ENCODE measurements at regions not wholly inside any gene's neighbourhood (a gene's known extent, or its start where the extent isn't known, plus 50 kb on each side); places are given as distances from the start of the nearest gene placed in this dataset.

- ATAC-seq: no peak
- H4K20me1 ChIP-seq (replicated peaks; ENCODE audit: insufficient read depth): no peaks in the 10 kb centered on the region
- H3K4me3 ChIP-seq: no peak overlapping the region
- Mint-ChIP-seq H3K4me1 (peaks cover 10% of the 10 kb centered on the region), H3K36me3 (ENCODE audit: low read depth) (no peaks in the 10 kb centered on the region), H3K27ac (no peak overlapping the region), H3K4me3 (no peak overlapping the region), H3K9me3 (peaks cover 3% of the 10 kb centered on the region; the same call in 2 of the 3 replicates), H3K27me3 (ENCODE audit: insufficient read depth, low read depth, poor library complexity) (peaks cover 3% of the 10 kb centered on the region)
- H3K27me3 ChIP-seq (ENCODE audit: insufficient read depth): no peaks in the 10 kb centered on the region
- H3K9me2 ChIP-seq (ENCODE audit: insufficient read depth): peaks cover 5% of the 10 kb centered on the region; the same call in 1 of the 2 replicates
- no peaks in the 10 kb centered on the region for H3K79me2 ChIP-seq (replicated peaks; ENCODE audit: insufficient read depth)
- no peak overlapping the region for H2AFZ ChIP-seq
- no peak overlapping the region for H3K4me2 ChIP-seq
- H3K4me1 ChIP-seq (ENCODE audit: insufficient read depth): peaks cover 9% of the 10 kb centered on the region
- no peaks in the 10 kb centered on the region for H3F3A ChIP-seq (replicated peaks; ENCODE audit: low read depth)
- H3K36me3 ChIP-seq (ENCODE audit: insufficient read depth): no peaks in the 10 kb centered on the region
- no peak overlapping the region for H3K27ac ChIP-seq (ENCODE audit: low read depth)
- no peak for DNase-seq (ENCODE audit: low spot score)
- TF ChIP-seq REST (IDR thresholded peaks at IDR 0.05; ENCODE audit: unreplicated experiment) (no peak), EZH2 (IDR thresholded peaks at IDR 0.05; ENCODE audit: low read depth, unreplicated experiment) (no peak), ETS1 (IDR thresholded peaks at IDR 0.05) (no peak), JUNB (IDR thresholded peaks at IDR 0.05; ENCODE audit: unreplicated experiment) (no peak)
These were observed 217.8 kb downstream of the AKAP7 start for GRCh38 chr6:131353106-131353505.

GRCh38 chr6:131353876-131354275, 218.6 kb downstream of the AKAP7 start:
- H3K36me3 Mint-ChIP-seq (ENCODE audit: low read depth): no peaks in the 10 kb centered on the region
- no peaks in the 10 kb centered on the region for H3K27me3 ChIP-seq (ENCODE audit: insufficient read depth)
- ATAC-seq (no peak), DNase-seq (ENCODE audit: low spot score) (no peak)
- peaks cover 5% of the 10 kb centered on the region; the same call in 1 of the 2 replicates for H3K9me2 ChIP-seq (ENCODE audit: insufficient read depth)
- H3K27me3 Mint-ChIP-seq (ENCODE audit: insufficient read depth, low read depth, poor library complexity): peaks cover 3% of the 10 kb centered on the region
- H3F3A ChIP-seq (replicated peaks; ENCODE audit: low read depth): no peaks in the 10 kb centered on the region
- no peaks in the 10 kb centered on the region for H4K20me1 ChIP-seq (replicated peaks; ENCODE audit: insufficient read depth)
- H3K27ac ChIP-seq (ENCODE audit: low read depth): no peak overlapping the region
- no peaks in the 10 kb centered on the region for H3K36me3 ChIP-seq (ENCODE audit: insufficient read depth)
- no peak overlapping the region for H3K4me3 Mint-ChIP-seq
- TF ChIP-seq EZH2phosphoT487 (IDR thresholded peaks at IDR 0.05; ENCODE audit: unreplicated experiment) (no peak), ZNF331 (CRISPR knock-in tag; IDR thresholded peaks at IDR 0.05; ENCODE audit: low read depth) (no peak)
- H2AFZ ChIP-seq: no peak overlapping the region
- peaks cover 3% of the 10 kb centered on the region; the same call in 2 of the 3 replicates for H3K9me3 Mint-ChIP-seq
- no peaks in the 10 kb centered on the region for H3K79me2 ChIP-seq (replicated peaks; ENCODE audit: insufficient read depth)
- H3K4me2 ChIP-seq: no peak overlapping the region
- peaks cover 1% of the 10 kb centered on the region; the same call in 1 of the 2 replicates for H3K4me1 ChIP-seq (ENCODE audit: insufficient read depth)
- H3K4me1 Mint-ChIP-seq: peaks cover 2% of the 10 kb centered on the region
- no peak overlapping the region for H3K27ac Mint-ChIP-seq
- H3K4me3 ChIP-seq: no peak overlapping the region

Data from GM23338 (cell line).